ENCODE measurements at regions not wholly inside any gene's neighbourhood (a gene's known extent, or its start where the extent isn't known, plus 50 kb on each side); places are given as distances from the start of the nearest gene placed in this dataset.

DNA sequence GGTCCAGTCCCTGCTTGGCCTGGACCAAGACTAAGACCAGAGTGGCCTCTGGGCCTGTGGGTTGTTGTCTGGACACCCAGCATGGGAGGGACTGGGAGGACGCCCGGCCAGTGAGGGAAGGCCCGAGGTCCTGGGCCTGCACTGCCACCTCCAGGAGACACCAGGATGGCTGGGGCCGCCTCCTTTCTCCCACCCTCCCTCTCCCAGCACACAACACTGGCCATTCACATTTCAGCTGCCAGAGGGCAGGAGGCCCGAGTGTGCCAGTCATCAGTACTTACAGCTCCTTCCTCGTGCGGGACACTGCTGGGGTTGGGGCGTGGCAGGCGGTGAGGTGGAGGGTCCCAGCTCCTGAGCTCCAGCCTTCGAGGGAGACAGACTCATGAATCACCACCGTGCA is 133.5 kb downstream of the ASB1 start:
- TF ChIP-seq, protein P1, sequence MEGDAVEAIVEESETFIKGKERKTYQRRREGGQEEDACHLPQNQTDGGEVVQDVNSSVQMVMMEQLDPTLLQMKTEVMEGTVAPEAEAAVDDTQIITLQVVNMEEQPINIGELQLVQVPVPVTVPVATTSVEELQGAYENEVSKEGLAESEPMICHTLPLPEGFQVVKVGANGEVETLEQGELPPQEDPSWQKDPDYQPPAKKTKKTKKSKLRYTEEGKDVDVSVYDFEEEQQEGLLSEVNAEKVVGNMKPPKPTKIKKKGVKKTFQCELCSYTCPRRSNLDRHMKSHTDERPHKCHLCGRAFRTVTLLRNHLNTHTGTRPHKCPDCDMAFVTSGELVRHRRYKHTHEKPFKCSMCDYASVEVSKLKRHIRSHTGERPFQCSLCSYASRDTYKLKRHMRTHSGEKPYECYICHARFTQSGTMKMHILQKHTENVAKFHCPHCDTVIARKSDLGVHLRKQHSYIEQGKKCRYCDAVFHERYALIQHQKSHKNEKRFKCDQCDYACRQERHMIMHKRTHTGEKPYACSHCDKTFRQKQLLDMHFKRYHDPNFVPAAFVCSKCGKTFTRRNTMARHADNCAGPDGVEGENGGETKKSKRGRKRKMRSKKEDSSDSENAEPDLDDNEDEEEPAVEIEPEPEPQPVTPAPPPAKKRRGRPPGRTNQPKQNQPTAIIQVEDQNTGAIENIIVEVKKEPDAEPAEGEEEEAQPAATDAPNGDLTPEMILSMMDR (IDR thresholded peaks at IDR 0.05): no peak
- no peak for TF ChIP-seq POLR2AphosphoS5 (IDR thresholded peaks at IDR 0.05; ENCODE audit: insufficient read depth in 1 of 2, low read depth in 1 of 2)

All from vagina (tissue), 2 donors.